Activated naive CD8-positive, alpha-beta T cell (primary cell): ENCODE measurements at regions not wholly inside any gene's neighbourhood (a gene's known extent, or its start where the extent isn't known, plus 50 kb on each side); places are given as distances from the start of the nearest gene placed in this dataset.

ENCODE experiments used
- H3K27ac Mint-ChIP-seq: one replicate; pipeline ENCODE4 v1.8.0; 2021; ENCODE audit warnings: mixed read lengths
- H3K27me3 Mint-ChIP-seq: one replicate; pipeline ENCODE4 v1.8.0; 2021; ENCODE audit warnings: mixed read lengths
- H3K36me3 Mint-ChIP-seq: one replicate; pipeline ENCODE4 v1.8.0; 2021; ENCODE audit warnings: mixed read lengths
- H3K4me1 Mint-ChIP-seq: one replicate; pipeline ENCODE4 v1.8.0; 2021; ENCODE audit warnings: low read depth, mixed read lengths
- H3K4me3 Mint-ChIP-seq: one replicate; pipeline ENCODE4 v1.8.0; 2021; ENCODE audit warnings: mild to moderate bottlenecking, mixed read lengths
- H3K9me3 Mint-ChIP-seq: one replicate; pipeline ENCODE4 v1.8.0; 2021; ENCODE audit warnings: low read depth, mixed read lengths

- Mint-ChIP-seq H3K9me3 (no peaks in the 10 kb centered on the region), H3K27ac (no peak overlapping the region), H3K27me3 (no peaks in the 10 kb centered on the region), H3K4me1 (no peaks in the 10 kb centered on the region), H3K36me3 (no peaks in the 10 kb centered on the region), H3K4me3 (no peak overlapping the region)
These were observed 1123.5 kb upstream of the MAP3K7 start for GRCh38 chr6:91710342-91710741.

DNA sequence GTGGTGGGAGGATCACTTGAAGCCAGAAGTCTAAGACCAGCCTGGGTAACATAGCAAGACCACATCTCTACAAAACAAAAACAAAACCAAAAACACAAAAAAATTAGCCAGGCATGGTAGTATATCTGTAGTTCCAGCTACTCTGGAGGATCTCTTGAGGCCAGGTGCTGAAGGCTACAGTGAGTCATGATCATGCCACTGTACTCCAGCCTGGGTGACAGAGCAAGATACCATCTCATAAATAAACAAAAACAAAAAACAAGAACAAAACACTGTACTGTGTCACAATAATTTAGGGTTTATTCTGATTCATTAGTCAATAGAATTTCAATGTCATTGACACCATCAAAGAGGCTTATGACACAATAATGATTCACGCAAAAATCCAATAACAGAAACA, 1121.7 kb upstream of the MAP3K7 start:
- H3K4me1 Mint-ChIP-seq, result no peaks in the 10 kb centered on the region
- no peaks in the 10 kb centered on the region for H3K36me3 Mint-ChIP-seq
- no peaks in the 10 kb centered on the region for H3K9me3 Mint-ChIP-seq
- no peaks in the 10 kb centered on the region for H3K27me3 Mint-ChIP-seq
- no peak overlapping the region for H3K27ac Mint-ChIP-seq
- no peak overlapping the region for H3K4me3 Mint-ChIP-seq

DNA sequence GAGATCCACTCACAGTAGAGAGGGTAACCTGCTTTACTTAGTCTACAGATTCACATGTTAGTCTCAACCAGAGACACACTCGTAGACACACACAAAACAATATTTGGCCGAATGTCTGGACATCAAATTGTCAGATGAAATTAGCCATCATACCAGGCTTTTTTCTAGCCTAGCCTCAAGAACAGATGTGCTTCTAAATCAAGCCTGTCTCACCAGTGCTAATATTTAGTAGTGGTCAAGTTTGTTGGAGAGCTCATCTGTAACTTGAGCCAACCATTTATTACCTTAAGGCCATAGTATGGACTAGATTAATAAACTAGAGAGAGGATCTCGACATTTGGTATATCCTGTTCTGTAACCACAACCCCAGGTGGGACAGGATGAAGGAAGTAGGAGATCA, 1118.8 kb upstream of the MAP3K7 start:
- H3K4me3 Mint-ChIP-seq, result no peak overlapping the region
- H3K9me3 Mint-ChIP-seq, result peaks cover 4% of the 10 kb centered on the region
- no peaks in the 10 kb centered on the region for H3K27me3 Mint-ChIP-seq
- no peaks in the 10 kb centered on the region for H3K36me3 Mint-ChIP-seq
- H3K27ac Mint-ChIP-seq, result no peak overlapping the region
- no peaks in the 10 kb centered on the region for H3K4me1 Mint-ChIP-seq

DNA sequence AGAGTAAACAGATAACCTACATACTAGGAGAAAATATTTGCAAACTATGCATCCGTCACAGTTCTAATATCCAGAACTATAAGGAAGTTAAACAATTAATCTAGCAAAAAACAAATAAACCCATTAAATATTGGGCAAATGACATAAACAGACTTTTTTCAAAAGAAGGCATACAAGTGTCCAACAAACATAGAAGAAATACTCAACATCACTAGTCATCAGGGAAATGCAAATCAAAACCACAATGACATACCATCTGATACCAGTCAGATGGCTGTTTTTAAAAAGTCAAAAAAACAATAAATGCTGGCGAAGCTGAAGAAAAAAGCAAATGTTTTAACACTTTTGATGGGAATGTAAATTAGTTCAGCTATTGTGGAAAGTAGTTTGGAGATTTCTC, 1117.7 kb upstream of the MAP3K7 start:
- Mint-ChIP-seq H3K27me3 (no peaks in the 10 kb centered on the region), H3K9me3 (peaks cover 4% of the 10 kb centered on the region), H3K4me1 (no peaks in the 10 kb centered on the region), H3K4me3 (no peak overlapping the region), H3K36me3 (no peaks in the 10 kb centered on the region), H3K27ac (no peak overlapping the region)

DNA sequence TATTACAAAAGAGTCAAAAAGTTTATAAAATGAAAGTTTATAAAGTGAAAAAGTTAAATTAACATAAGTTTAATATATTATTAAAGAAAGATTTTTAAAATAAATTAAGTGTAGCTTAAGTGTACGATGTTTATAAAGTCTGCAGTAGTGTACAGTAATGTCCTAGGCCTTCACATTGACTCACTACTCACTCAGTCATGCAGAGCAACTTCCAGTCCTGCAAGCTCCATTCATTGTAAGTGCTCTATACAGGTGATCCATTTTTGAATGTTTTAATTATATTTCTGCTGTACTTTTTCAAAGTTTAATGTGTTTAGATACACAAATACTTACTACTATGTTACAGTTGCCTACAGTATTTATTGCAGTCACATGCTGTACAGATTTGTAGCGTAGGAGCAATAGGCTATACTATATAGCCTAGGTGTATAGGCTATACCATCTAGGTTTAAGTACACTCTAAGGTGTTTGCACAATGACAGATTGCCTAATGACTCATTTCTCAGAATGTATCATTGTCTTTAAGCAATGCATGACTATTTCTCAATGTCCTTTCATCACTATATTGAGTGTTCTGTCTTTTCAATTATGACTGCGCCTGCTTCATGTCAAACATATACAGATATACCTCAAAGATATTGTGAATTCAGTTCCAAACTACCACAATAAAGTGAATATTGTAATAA, 1110.3 kb upstream of the MAP3K7 start:
- no peak overlapping the region for H3K27ac Mint-ChIP-seq
- no peaks in the 10 kb centered on the region for H3K36me3 Mint-ChIP-seq
- no peaks in the 10 kb centered on the region for H3K9me3 Mint-ChIP-seq
- H3K4me3 Mint-ChIP-seq, result no peak overlapping the region
- no peaks in the 10 kb centered on the region for H3K27me3 Mint-ChIP-seq
- no peaks in the 10 kb centered on the region for H3K4me1 Mint-ChIP-seq

DNA sequence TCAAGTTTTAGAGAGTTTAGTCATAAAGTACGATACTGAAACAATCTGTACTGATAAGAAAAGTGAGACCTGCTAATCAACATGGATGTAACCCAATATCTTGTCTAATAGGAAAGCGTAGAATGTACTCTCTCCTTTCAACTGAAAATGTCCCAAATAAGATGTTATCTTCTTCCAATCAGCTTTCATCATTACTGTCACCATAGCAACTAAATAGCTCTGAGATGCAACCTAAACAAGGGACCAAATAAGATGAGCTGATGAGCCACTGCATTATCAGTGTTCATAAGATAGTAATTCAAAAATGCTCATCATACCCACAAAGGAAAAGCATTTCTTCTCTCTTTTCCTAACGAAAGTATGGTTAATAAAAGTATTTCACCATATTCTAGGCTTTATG, 1108.3 kb upstream of the MAP3K7 start:
- no peak overlapping the region for H3K4me3 Mint-ChIP-seq
- no peaks in the 10 kb centered on the region for H3K36me3 Mint-ChIP-seq
- H3K4me1 Mint-ChIP-seq, result no peaks in the 10 kb centered on the region
- H3K27me3 Mint-ChIP-seq, result no peaks in the 10 kb centered on the region
- no peak overlapping the region for H3K27ac Mint-ChIP-seq
- H3K9me3 Mint-ChIP-seq, result no peaks in the 10 kb centered on the region

DNA sequence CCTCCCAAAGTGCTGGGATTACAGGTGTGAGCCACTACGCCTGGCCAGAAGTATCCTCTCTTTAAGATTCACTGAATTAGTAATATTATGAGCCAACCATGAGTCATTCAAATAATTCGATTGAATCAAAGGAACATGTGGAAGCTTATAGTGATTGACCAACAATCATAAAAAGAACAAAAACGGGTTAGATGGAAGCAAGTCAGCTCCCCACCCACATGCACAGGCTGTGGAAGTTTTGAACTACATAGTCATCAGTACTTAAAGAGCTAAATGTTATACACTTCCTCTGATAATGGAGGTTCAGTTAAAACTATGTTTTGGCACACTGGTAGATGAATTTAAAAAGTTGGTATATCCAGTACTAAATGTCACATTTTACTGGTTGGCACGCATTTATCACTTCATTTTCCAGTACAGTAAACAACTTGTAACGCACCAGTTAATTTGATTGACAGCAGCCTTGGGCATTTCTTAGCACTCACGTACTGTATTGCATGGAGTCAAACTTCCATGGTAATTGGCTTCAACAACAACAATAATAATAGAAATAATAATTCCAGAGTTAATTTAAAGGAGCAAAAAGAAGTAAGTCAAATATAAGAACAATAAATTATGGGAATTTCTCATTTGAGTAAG, 1107.3 kb upstream of the MAP3K7 start:
- H3K9me3 Mint-ChIP-seq, result no peaks in the 10 kb centered on the region

GRCh38 chr6:91691449-91691848, 1104.6 kb upstream of the MAP3K7 start:
- H3K27me3 Mint-ChIP-seq, result no peaks in the 10 kb centered on the region
- no peaks in the 10 kb centered on the region for H3K9me3 Mint-ChIP-seq
- no peak overlapping the region for H3K4me3 Mint-ChIP-seq
- no peaks in the 10 kb centered on the region for H3K4me1 Mint-ChIP-seq
- H3K36me3 Mint-ChIP-seq, result no peaks in the 10 kb centered on the region
- H3K27ac Mint-ChIP-seq, result no peak overlapping the region

More for the DNA sequence above, 1107.3 kb upstream of the MAP3K7 start:
- H3K27me3 Mint-ChIP-seq, result no peaks in the 10 kb centered on the region
- H3K36me3 Mint-ChIP-seq, result no peaks in the 10 kb centered on the region
- no peak overlapping the region for H3K4me3 Mint-ChIP-seq
- H3K27ac Mint-ChIP-seq, result no peak overlapping the region
- H3K4me1 Mint-ChIP-seq, result no peaks in the 10 kb centered on the region

- no peaks in the 10 kb centered on the region for H3K9me3 Mint-ChIP-seq
- no peaks in the 10 kb centered on the region for H3K27me3 Mint-ChIP-seq
- H3K4me1 Mint-ChIP-seq, result no peaks in the 10 kb centered on the region
- no peak overlapping the region for H3K27ac Mint-ChIP-seq
- H3K36me3 Mint-ChIP-seq, result no peaks in the 10 kb centered on the region
- H3K4me3 Mint-ChIP-seq, result no peak overlapping the region
These were observed 1096.4 kb upstream of the MAP3K7 start for GRCh38 chr6:91683240-91683639.

- Mint-ChIP-seq H3K9me3 (no peaks in the 10 kb centered on the region), H3K4me3 (no peak overlapping the region), H3K27ac (no peak overlapping the region), H3K4me1 (no peaks in the 10 kb centered on the region), H3K36me3 (no peaks in the 10 kb centered on the region), H3K27me3 (no peaks in the 10 kb centered on the region)
These were observed 1094.4 kb upstream of the MAP3K7 start for GRCh38 chr6:91681296-91681695.

DNA sequence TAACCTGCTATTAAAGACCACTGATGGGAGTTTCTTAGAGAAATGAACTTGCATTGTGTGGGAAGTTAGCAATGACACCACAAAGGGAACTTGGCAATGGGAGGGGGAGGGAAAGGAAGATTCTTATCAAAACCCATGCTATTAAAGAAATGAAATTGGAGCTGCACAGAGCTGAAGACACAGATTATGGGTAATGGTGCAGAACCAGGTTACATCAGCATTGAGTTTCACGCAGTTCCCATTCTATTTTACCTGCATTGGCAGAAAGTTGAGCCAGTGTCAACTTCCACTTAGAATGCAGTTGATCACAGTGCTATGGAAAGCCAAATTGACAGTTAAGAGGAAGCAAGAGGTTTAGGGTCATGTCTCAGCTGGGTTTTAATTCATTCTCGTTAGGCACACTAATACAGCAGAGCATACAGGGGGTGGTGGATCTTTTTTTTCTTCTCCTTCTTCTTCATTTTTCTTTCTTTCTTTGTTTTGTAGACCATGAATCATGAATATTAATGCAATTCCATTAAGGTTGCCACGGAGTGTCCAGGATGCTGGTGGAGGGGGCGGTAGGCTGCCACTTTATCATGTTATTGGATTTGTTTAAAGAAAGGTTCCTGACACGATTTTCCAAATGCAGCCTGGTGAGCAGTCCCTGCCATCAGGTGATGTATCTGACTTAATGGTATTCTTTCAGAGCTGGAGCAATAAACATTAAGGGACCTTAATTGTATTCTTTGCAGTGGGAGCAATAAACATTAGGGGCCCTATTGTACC, 1092.0 kb upstream of the MAP3K7 start:
- no peaks in the 10 kb centered on the region for H3K4me1 Mint-ChIP-seq
- no peaks in the 10 kb centered on the region for H3K36me3 Mint-ChIP-seq
- H3K9me3 Mint-ChIP-seq, result no peaks in the 10 kb centered on the region
- H3K27me3 Mint-ChIP-seq, result no peaks in the 10 kb centered on the region
- H3K4me3 Mint-ChIP-seq, result no peak overlapping the region
- H3K27ac Mint-ChIP-seq, result no peak overlapping the region

GRCh38 chr6:91672201-91672600, 1085.3 kb upstream of the MAP3K7 start:
- H3K36me3 Mint-ChIP-seq, result no peaks in the 10 kb centered on the region
- no peaks in the 10 kb centered on the region for H3K27me3 Mint-ChIP-seq
- H3K9me3 Mint-ChIP-seq, result peaks cover 4% of the 10 kb centered on the region
- H3K4me1 Mint-ChIP-seq, result no peaks in the 10 kb centered on the region
- no peak overlapping the region for H3K27ac Mint-ChIP-seq
- no peak overlapping the region for H3K4me3 Mint-ChIP-seq

GRCh38 chr6:91669871-91670268, 1083.0 kb upstream of the MAP3K7 start:
- H3K9me3 Mint-ChIP-seq, result peaks cover 4% of the 10 kb centered on the region

GRCh38 chr6:91669154-91669870, 1082.4 kb upstream of the MAP3K7 start:
- no peak overlapping the region for H3K4me3 Mint-ChIP-seq
- H3K9me3 Mint-ChIP-seq, result peaks cover 9% of the 10 kb centered on the region
- H3K4me1 Mint-ChIP-seq, result no peaks in the 10 kb centered on the region
- no peak overlapping the region for H3K27ac Mint-ChIP-seq
- H3K27me3 Mint-ChIP-seq, result no peaks in the 10 kb centered on the region
- H3K36me3 Mint-ChIP-seq, result no peaks in the 10 kb centered on the region

More at GRCh38 chr6:91669871-91670268, 1083.0 kb upstream of the MAP3K7 start:
- no peak overlapping the region for H3K4me3 Mint-ChIP-seq
- H3K27ac Mint-ChIP-seq, result no peak overlapping the region
- H3K36me3 Mint-ChIP-seq, result no peaks in the 10 kb centered on the region
- H3K27me3 Mint-ChIP-seq, result no peaks in the 10 kb centered on the region
- H3K4me1 Mint-ChIP-seq, result no peaks in the 10 kb centered on the region

DNA sequence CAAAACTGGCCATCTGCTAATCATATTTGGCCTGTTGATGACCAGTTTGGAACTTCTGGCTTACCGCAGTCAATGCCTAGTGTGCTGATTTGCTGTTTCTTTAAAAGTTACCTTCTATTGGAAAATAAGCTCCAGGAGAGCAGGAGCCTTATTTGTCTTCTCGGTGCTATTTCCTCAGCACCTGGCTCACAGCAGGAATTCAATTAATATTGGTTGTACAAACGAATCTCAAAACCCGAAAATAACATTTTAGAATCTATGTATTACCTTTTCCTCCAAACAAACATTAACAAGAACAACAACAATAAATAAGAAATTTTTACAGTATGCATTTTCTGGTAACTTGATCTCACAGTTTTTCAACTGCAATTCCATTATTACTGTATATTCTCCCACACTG, 1080.7 kb upstream of the MAP3K7 start:
- peaks cover 9% of the 10 kb centered on the region for H3K9me3 Mint-ChIP-seq
- H3K4me3 Mint-ChIP-seq, result no peak overlapping the region
- no peaks in the 10 kb centered on the region for H3K4me1 Mint-ChIP-seq
- no peaks in the 10 kb centered on the region for H3K27me3 Mint-ChIP-seq
- no peak overlapping the region for H3K27ac Mint-ChIP-seq
- H3K36me3 Mint-ChIP-seq, result no peaks in the 10 kb centered on the region
